SKM-1 (cell line): ENCODE measurements at regions not wholly inside any gene's neighbourhood (a gene's known extent, or its start where the extent isn't known, plus 50 kb on each side); places are given as distances from the start of the nearest gene placed in this dataset.

Experiments
- DNase-seq: peaks from one replicate; lab custom pipeline; 2025; ENCODE audit not compliant: unreplicated experiment; lab: John Stamatoyannopoulos, UW

- DNase-seq: no peak
These were observed 57.7 kb upstream of the MAST4 start for GRCh38 chr5:66538531-66538930.

- no peak for DNase-seq
These were observed 56.1 kb upstream of the MAST4 start for GRCh38 chr5:66540078-66540477.

GRCh38 chr5:66542711-66543110 is 53.5 kb upstream of the MAST4 start:
- no peak for DNase-seq
